Astrocyte (in vitro differentiated cells and primary cell): ENCODE measurements at regions not wholly inside any gene's neighbourhood (a gene's known extent, or its start where the extent isn't known, plus 50 kb on each side); places are given as distances from the start of the nearest gene placed in this dataset.

Experiments used
- DNase-seq: peaks from one replicate; pipeline ENCODE4 v3.0.0-alpha.2; 2010; ENCODE audit warnings: low read depth
- FAIRE-seq: peaks from 2 replicates; lab custom pipeline; 2011; peaks lifted over from hg19 to GRCh38; lab: Jason Lieb, UNC
- H2AFZ ChIP-seq: 2 replicates; pipeline ENCODE4 v1.6.0; 2012; ENCODE audit warnings: low read depth, low read length, inconsistent platforms
- H3K27ac ChIP-seq: 2 replicates; pipeline ENCODE4 v1.5.1; 2011; ENCODE audit warnings: low read depth, low read length, inconsistent platforms
- H3K27me3 ChIP-seq: 2 replicates; pipeline ENCODE4 v1.6.0; 2011; ENCODE audit warnings: low read length, inconsistent platforms; ENCODE audit not compliant: insufficient read depth
- H3K36me3 ChIP-seq: 2 replicates; pipeline ENCODE4 v1.5.1; 2011; ENCODE audit warnings: low read length, inconsistent platforms; ENCODE audit not compliant: insufficient read depth
- H3K4me1 ChIP-seq: 2 replicates; pipeline ENCODE4 v1.5.1; 2011; ENCODE audit warnings: low read length, inconsistent platforms; ENCODE audit not compliant: insufficient read depth
- H3K4me2 ChIP-seq: 2 replicates; pipeline ENCODE4 v1.6.0; 2012; ENCODE audit warnings: low read length, inconsistent platforms
- H3K4me3 ChIP-seq: 2 replicates; pipeline ENCODE4 v1.5.1; 2011; ENCODE audit warnings: low read depth, mild to moderate bottlenecking, low read length, inconsistent platforms; ENCODE audit not compliant: insufficient read depth
- H3K79me2 ChIP-seq: 2 replicates; pipeline ENCODE4 v1.6.0; 2012; ENCODE audit warnings: mild to moderate bottlenecking, low read length, inconsistent platforms; ENCODE audit not compliant: insufficient read depth
- H3K9ac ChIP-seq: 2 replicates; pipeline ENCODE4 v1.6.0; 2012; ENCODE audit warnings: mild to moderate bottlenecking, low read length, inconsistent platforms
- H3K9me3 ChIP-seq: 2 replicates; pipeline ENCODE4 v1.5.1; 2012; ENCODE audit warnings: low read depth, mild to moderate bottlenecking, low read length, inconsistent platforms; ENCODE audit not compliant: insufficient read depth
- H4K20me1 ChIP-seq: 2 replicates; pipeline ENCODE4 v1.6.0; 2012; ENCODE audit warnings: low read length, inconsistent platforms; ENCODE audit not compliant: insufficient read depth
- H3K27ac Mint-ChIP-seq: one replicate; pipeline ENCODE4 v1.8.0; 2021; ENCODE audit warnings: mild to moderate bottlenecking, mixed read lengths; ENCODE audit not compliant: unreplicated experiment
- H3K27me3 Mint-ChIP-seq: one replicate; pipeline ENCODE4 v1.8.0; 2021; ENCODE audit warnings: low read depth, mixed read lengths; ENCODE audit not compliant: unreplicated experiment
- H3K36me3 Mint-ChIP-seq: one replicate; pipeline ENCODE4 v1.8.0; 2021; ENCODE audit warnings: low read depth, mixed read lengths; ENCODE audit not compliant: unreplicated experiment
- H3K4me1 Mint-ChIP-seq: one replicate; pipeline ENCODE4 v1.8.0; 2021; ENCODE audit warnings: low read depth, mixed read lengths; ENCODE audit not compliant: unreplicated experiment
- H3K4me3 Mint-ChIP-seq: one replicate; pipeline ENCODE4 v1.8.0; 2021; ENCODE audit warnings: mild to moderate bottlenecking, moderate library complexity, mixed read lengths; ENCODE audit not compliant: unreplicated experiment
- H3K9me3 Mint-ChIP-seq: one replicate; pipeline ENCODE4 v1.8.0; 2021; ENCODE audit warnings: mild to moderate bottlenecking, mixed read lengths; ENCODE audit not compliant: unreplicated experiment
- EZH2 ChIP-seq: IDR thresholded peaks from 2 replicates; pipeline ENCODE4 v1.6.1; 2012; ENCODE audit warnings: mild to moderate bottlenecking, low read length, inconsistent platforms; ENCODE audit not compliant: insufficient read depth
- TF ChIP-seq, protein P1 (sequence below): IDR thresholded peaks from 2 replicates; pipeline ENCODE4 v1.5.1; 2011; ENCODE audit warnings: low read depth, mild to moderate bottlenecking, inconsistent platforms, low read length, moderate library complexity; ENCODE audit not compliant: insufficient read depth

DNA sequence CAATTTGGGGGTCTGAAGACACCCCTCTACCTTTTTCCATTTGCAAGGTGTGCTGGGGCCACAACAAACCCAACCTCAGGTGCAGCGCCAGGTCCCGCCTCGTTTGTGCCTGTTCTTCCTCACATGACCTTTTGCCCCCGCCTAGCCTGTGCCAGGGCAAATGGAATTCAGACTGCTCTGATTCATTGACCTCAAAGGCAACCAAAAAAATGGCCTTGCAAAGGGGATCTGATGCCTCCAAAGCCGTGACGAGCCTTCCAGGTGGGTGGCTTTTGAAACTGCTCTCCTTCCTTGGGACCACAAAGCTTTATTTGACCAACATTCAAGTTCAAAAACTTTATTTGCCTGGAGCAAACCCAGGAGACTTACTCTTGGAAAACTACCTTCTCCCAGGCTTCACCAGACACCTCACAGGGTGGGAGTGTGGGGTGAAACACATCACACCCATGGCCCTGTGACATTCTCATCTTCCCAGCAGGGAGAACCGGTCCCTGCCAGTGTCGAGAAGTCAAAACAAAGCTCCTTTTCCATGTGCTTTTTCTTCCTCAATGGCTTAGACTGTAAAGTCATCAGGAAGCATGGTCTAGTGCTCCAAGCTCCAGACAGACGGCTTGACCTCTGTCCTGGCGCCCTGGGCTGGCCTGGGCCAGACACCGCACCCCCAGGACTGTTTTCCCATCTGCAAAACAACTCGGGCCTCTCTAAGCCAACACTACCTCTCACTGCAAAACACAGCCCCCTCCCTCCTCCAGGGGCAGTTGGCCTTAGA is 103.9 kb upstream of the HES1 start:
- Histone ChIP-seq H3K9ac (no peak overlapping the region), H3K4me1 (no peaks in the 10 kb centered on the region), H3K27ac (no peak overlapping the region), H3K9me3 (no peaks in the 10 kb centered on the region), H3K4me3 (no peak overlapping the region), H3K36me3 (no peaks in the 10 kb centered on the region), H3K4me2 (no peak overlapping the region), H3K27me3 (peaks cover 16% of the 10 kb centered on the region), H3K79me2 (no peaks in the 10 kb centered on the region), H4K20me1 (no peaks in the 10 kb centered on the region), H2AFZ (no peak overlapping the region)
- peaks cover 15% of the 10 kb centered on the region for H3K4me1 Mint-ChIP-seq
- no peaks in the 10 kb centered on the region for H3K36me3 Mint-ChIP-seq
- no peak for FAIRE-seq
- no peak overlapping the region for H3K27ac Mint-ChIP-seq
- TF ChIP-seq, protein P1, sequence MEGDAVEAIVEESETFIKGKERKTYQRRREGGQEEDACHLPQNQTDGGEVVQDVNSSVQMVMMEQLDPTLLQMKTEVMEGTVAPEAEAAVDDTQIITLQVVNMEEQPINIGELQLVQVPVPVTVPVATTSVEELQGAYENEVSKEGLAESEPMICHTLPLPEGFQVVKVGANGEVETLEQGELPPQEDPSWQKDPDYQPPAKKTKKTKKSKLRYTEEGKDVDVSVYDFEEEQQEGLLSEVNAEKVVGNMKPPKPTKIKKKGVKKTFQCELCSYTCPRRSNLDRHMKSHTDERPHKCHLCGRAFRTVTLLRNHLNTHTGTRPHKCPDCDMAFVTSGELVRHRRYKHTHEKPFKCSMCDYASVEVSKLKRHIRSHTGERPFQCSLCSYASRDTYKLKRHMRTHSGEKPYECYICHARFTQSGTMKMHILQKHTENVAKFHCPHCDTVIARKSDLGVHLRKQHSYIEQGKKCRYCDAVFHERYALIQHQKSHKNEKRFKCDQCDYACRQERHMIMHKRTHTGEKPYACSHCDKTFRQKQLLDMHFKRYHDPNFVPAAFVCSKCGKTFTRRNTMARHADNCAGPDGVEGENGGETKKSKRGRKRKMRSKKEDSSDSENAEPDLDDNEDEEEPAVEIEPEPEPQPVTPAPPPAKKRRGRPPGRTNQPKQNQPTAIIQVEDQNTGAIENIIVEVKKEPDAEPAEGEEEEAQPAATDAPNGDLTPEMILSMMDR = no peak
- TF ChIP-seq EZH2 = no peak
- DNase-seq = peak; percentile 11
- peaks cover 92% of the 10 kb centered on the region for H3K27me3 Mint-ChIP-seq
- H3K4me3 Mint-ChIP-seq = no peak overlapping the region
- H3K9me3 Mint-ChIP-seq = peaks cover 5% of the 10 kb centered on the region

DNA sequence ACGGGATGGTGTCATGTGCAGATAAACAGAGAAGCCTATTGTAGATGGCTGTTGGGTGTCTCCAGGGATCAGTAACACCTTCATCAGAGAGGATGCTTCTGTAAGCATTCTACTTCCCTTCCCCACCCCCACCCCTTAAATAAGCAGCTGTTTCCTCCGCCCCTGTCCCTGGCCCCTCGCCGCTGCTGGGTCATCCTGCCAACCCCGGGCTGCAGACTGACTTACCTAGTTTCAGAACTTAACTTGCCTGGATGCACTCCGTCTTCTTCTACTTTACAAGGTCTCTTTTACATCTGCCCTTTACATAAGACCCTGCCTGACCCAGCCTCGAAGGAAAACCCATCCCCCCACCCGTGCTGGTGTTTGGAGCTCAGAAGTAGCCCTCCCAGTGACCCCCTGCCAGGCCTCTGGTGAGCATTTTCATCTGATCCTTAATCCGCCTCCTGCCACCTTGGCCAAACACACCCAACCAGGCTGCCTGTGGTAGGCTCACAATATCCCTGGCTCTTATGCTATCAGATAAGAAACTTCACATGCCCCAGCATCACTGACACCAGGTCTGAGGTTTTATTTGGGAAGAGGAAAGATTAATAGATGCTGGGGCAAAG is 103.0 kb upstream of the HES1 start:
- no peak overlapping the region for H3K27ac Mint-ChIP-seq
- H3K27me3 Mint-ChIP-seq = peaks cover 95% of the 10 kb centered on the region
- H3K27me3 ChIP-seq = peaks cover 16% of the 10 kb centered on the region
- H3K4me3 Mint-ChIP-seq = no peak overlapping the region
- no peak overlapping the region for H3K27ac ChIP-seq
- FAIRE-seq (no peak), DNase-seq (no peak)
- no peaks in the 10 kb centered on the region for H3K79me2 ChIP-seq
- peaks cover 15% of the 10 kb centered on the region for H3K4me1 Mint-ChIP-seq
- peaks cover 5% of the 10 kb centered on the region for H3K9me3 Mint-ChIP-seq
- no peak overlapping the region for H3K4me3 ChIP-seq
- H3K36me3 Mint-ChIP-seq = no peaks in the 10 kb centered on the region
- no peak overlapping the region for H3K9ac ChIP-seq
- no peaks in the 10 kb centered on the region for H3K36me3 ChIP-seq
- no peak for TF ChIP-seq EZH2
- TF ChIP-seq, protein P1 = no peak
- no peaks in the 10 kb centered on the region for H3K4me1 ChIP-seq
- H4K20me1 ChIP-seq = no peaks in the 10 kb centered on the region
- no peaks in the 10 kb centered on the region for H3K9me3 ChIP-seq
- H2AFZ ChIP-seq = no peak overlapping the region
- H3K4me2 ChIP-seq = no peak overlapping the region
